ENCODE measurements at regions not wholly inside any gene's neighbourhood (a gene's known extent, or its start where the extent isn't known, plus 50 kb on each side); places are given as distances from the start of the nearest gene placed in this dataset.

DNA sequence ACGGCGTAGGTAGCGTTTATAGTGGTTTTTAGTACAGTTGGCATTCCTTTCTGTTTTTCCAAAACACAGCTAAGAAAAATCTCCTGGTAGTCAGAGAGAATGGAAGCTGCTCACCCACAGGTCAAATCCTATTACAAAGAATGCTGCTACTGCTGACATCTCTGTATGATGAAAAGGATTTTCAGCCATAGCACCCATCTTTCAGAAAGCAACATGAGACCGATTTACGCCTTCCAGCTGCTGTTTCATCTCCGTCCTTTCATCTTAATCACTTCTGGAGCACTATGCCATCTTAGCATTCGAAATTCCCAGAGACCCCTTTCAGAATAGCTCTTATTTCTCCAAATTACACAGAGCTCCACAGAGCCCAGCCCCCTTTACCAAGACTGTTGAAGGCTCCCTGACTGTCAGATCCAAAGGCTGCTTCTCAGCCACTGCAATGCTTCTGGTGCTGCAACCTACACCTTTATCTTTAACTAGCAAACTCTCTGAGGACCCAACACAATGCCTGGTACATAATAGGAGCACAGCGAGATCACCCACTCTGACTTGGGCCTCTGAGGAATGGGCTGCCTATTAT lies 211.8 kb downstream of the NEDD1 start:
- TF ChIP-seq, protein P1, sequence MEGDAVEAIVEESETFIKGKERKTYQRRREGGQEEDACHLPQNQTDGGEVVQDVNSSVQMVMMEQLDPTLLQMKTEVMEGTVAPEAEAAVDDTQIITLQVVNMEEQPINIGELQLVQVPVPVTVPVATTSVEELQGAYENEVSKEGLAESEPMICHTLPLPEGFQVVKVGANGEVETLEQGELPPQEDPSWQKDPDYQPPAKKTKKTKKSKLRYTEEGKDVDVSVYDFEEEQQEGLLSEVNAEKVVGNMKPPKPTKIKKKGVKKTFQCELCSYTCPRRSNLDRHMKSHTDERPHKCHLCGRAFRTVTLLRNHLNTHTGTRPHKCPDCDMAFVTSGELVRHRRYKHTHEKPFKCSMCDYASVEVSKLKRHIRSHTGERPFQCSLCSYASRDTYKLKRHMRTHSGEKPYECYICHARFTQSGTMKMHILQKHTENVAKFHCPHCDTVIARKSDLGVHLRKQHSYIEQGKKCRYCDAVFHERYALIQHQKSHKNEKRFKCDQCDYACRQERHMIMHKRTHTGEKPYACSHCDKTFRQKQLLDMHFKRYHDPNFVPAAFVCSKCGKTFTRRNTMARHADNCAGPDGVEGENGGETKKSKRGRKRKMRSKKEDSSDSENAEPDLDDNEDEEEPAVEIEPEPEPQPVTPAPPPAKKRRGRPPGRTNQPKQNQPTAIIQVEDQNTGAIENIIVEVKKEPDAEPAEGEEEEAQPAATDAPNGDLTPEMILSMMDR (IDR thresholded peaks at IDR 0.05; ENCODE audit: low read length), result no peak
- no peak for TF ChIP-seq EZH2 (IDR thresholded peaks at IDR 0.05; ENCODE audit: borderline replicate concordance, low read length)
